Heart right ventricle (tissue), 16 donors: ENCODE measurements at regions not wholly inside any gene's neighbourhood (a gene's known extent, or its start where the extent isn't known, plus 50 kb on each side); places are given as distances from the start of the nearest gene placed in this dataset.
A peak's percentile ranks its signal among the peaks of the same experiment; 100 is the strongest.
"Not testable (repeated sequence)": the region's sequence is repeated elsewhere in the genome, so short reads cannot be mapped to it uniquely, and the experiment has no call there.

Source experiments
- ATAC-seq, 8 donors: fragments of 200-7000 bp; cut with Tn5 transposase; one replicate each; pipeline ENCODE4 v1.9.1; 2020; ENCODE audit warnings: mild to moderate bottlenecking in 8 of 8, moderate library complexity in 8 of 8, moderate number of reproducible peaks in 1 of 8
- DNase-seq, 2 donors: peaks; one replicate each; pipeline ENCODE4 v3.0.0-alpha.2; 2020
- H3K27ac ChIP-seq, 10 donors: fragments of 200-600 bp; sonication (generic) in 2 of 10; one replicate each; pipeline versions ENCODE4 v1.5.0 to v1.8.0; 2020 to 2022; ENCODE audit warnings: mild to moderate bottlenecking in 3 of 10
- H3K27me3 ChIP-seq, 7 donors: fragments of 200-600 bp; one replicate each; pipeline ENCODE4 v1.8.0; 2021 to 2022; ENCODE audit warnings: mild to moderate bottlenecking in 2 of 7
- H3K36me3 ChIP-seq, 9 donors: fragments of 200-600 bp; sonication (generic) in 1 of 9; one replicate each; pipeline versions ENCODE4 v1.5.0 to v1.8.0; 2020 to 2022; ENCODE audit warnings: mild to moderate bottlenecking in 2 of 9
- H3K4me1 ChIP-seq, 9 donors: fragments of 200-600 bp; sonication (generic) in 1 of 9; one replicate each; pipeline versions ENCODE4 v1.5.0 to v1.8.0; 2020 to 2022; ENCODE audit warnings: mild to moderate bottlenecking in 4 of 9
- H3K4me3 ChIP-seq, 10 donors: fragments of 200-600 bp; sonication (generic) in 2 of 10; one replicate each; pipeline versions ENCODE4 v1.5.0 to v1.8.0; 2020 to 2022; ENCODE audit warnings: mild to moderate bottlenecking in 7 of 10, moderate library complexity in 2 of 10
- H3K9me3 ChIP-seq, 11 donors: fragments of 200-600 bp in 10 of 11; sonication (generic) in 2 of 11; one replicate each; pipeline versions ENCODE4 v1.5.0 to v1.8.0; 2013 to 2022; ENCODE audit warnings: mild to moderate bottlenecking in 2 of 11, control low read depth in 1 of 11, moderate library complexity in 1 of 11
- WGBS, 2 donors: extraction: QIAGEN DNeasy Blood & Tissue Kit; methylation state at CpG; one replicate each; pipeline ENCODE4 v1.1.7; 2013; ENCODE audit warnings: inconsistent platforms in 1 of 2; 5-methylcytosine and 5-hydroxymethylcytosine counted together
- intact Hi-C, 10 donors: fragments of 100-400 bp; cut with DNase I; formaldehyde crosslinking; loops; one replicate each; pipeline versions ENCODE4 v1.11.1 to v1.14.2; 2022
- TF ChIP-seq, protein P1 (sequence below), 9 donors: fragments of 200-600 bp; sonication (generic) in 2 of 9; IDR thresholded peaks; one replicate each; pipeline versions ENCODE4 v1.5.0 to v1.8.0; 2021 to 2022; ENCODE audit warnings: antibody characterized with exemption in 9 of 9, mild to moderate bottlenecking in 5 of 9, moderate library complexity in 1 of 9
- donor health status: Arrhythmogenic right ventricular cardiomyopathy.
- donor health status: ischemic (EF 13 %, LVEDD 7.1; RV severe dilation, severe dysfunction).
- donor health status: healthy with polysubstance abuse.
- donor health status: DM: no; HTN: yes; CAD: no.
- donor health status: DM: no; HTN: no; CAD: no.
- donor health status: ischemic (EF 25% LVEDD 6.9; RV normal size, moderate dysfunction).
- donor health status: ischemic (EF 25% LVEDD 5.7; RV mildly dilated, moderate dysfunction).
- donor health status: healthy.
- donor health status: DM: yes; HTN: yes; CAD: no.
- donor health status: Ischemic cardiomyopathy.
- donor health status: ischemic (EF 35%, LVEDD 5.7; RV mildly dilated, moderate dysfunction).
- donor health status: nonischemic (EF 11% LVEDD 7.7; RV severe dilation, severe dysfunction).
- donor health status: DM: yes; HTN: yes; CAD: no.
- donor health status: PGD.
- donor health status: ischemic (EF 29% LVEDD 5.4; RV normal size, mild dysfunction).
- donor health status: nonischemic (EF 23%, LVEDD 6.1; RV moderate dilation, normal function).

DNA sequence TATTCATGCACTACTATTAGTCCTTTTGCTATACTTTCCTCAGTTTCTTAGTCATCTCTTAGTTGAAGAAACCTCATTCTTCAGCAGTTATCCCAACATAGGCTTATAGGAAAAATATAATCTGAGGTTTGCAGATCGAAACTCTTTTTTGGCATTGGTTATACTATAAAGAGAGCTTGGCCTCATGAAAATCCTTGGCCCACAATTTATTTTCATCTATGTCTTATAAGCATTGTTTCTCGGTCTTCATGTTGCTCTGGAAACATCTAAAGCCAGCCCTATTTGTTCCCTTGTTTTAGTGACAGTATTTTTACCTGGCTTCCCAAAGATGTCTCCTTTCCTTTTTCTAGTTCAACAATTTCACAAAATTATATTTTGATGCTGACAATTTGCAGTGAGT is 345.1 kb upstream of the PRKCQ start:
- no peaks in the 10 kb centered on the region for H3K36me3 ChIP-seq

DNA sequence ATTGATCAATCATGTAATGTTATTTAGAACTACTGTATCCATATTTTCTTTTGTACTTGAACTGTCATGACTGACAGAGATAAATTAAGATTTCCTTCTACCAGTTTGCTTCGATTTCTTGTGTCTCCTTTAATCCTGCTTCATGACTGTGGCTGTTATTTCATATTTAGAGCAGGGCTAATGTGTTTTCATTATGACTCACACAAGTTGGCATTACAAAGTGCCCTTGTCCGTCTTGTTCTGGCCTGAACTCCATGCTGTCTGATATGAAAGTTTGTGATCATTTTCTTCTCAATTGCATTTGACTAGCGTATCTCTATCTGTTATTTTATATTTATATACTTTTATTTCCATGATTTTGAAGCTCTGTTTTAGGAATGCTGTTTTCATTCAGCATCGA is 344.1 kb upstream of the PRKCQ start:
- no peaks in the 10 kb centered on the region for H3K36me3 ChIP-seq
- peaks cover 0 to 48% (median 5%) of the 10 kb centered on the region in 9 donors for H3K4me1 ChIP-seq
- no peak overlapping the region for H3K4me3 ChIP-seq
- TF ChIP-seq, protein P1, sequence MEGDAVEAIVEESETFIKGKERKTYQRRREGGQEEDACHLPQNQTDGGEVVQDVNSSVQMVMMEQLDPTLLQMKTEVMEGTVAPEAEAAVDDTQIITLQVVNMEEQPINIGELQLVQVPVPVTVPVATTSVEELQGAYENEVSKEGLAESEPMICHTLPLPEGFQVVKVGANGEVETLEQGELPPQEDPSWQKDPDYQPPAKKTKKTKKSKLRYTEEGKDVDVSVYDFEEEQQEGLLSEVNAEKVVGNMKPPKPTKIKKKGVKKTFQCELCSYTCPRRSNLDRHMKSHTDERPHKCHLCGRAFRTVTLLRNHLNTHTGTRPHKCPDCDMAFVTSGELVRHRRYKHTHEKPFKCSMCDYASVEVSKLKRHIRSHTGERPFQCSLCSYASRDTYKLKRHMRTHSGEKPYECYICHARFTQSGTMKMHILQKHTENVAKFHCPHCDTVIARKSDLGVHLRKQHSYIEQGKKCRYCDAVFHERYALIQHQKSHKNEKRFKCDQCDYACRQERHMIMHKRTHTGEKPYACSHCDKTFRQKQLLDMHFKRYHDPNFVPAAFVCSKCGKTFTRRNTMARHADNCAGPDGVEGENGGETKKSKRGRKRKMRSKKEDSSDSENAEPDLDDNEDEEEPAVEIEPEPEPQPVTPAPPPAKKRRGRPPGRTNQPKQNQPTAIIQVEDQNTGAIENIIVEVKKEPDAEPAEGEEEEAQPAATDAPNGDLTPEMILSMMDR (IDR thresholded peaks at IDR 0.05) = no peak
- intact Hi-C loops = loop anchor here in 7 of 10 donors (5.0 to 10.0 kb wide), 5 partner anchors 191 to 493 kb away; partner anchors contain the start of gene SFMBT2 (in 4 of the 7)
- ATAC-seq (peak in 3 of 8 donors; percentile 77 to 89 (median 83)), DNase-seq (no peak)
- WGBS, 2 donors = 47 to 67% methylated on average over 4 of the region's 4 CpGs
- H3K27me3 ChIP-seq = peaks cover 0 to 3% (median 0%) of the 10 kb centered on the region in 7 donors
- peak overlapping the region in 3 of 10 donors; percentile 10 to 49 (median 48) for H3K27ac ChIP-seq
- H3K9me3 ChIP-seq = no peaks in the 10 kb centered on the region

More for the DNA sequence above, 345.1 kb upstream of the PRKCQ start:
- H3K4me1 ChIP-seq = peaks cover 0 to 55% (median 5%) of the 10 kb centered on the region in 9 donors
- H3K4me3 ChIP-seq = no peak overlapping the region
- TF ChIP-seq, protein P1 (IDR thresholded peaks at IDR 0.05) = no peak
- no peaks in the 10 kb centered on the region for H3K9me3 ChIP-seq
- ATAC-seq (no peak), DNase-seq (no peak)
- no peaks in the 10 kb centered on the region for H3K27me3 ChIP-seq
- intact Hi-C loops = loop anchor here in 3 of 10 donors (10.0 kb wide), 2 partner anchors 190 to 330 kb away; no protein-coding TSS in a partner anchor
- H3K27ac ChIP-seq = no peak overlapping the region
- WGBS, 2 donors = 78 to 85% methylated on average over 2 of the region's 2 CpGs

DNA sequence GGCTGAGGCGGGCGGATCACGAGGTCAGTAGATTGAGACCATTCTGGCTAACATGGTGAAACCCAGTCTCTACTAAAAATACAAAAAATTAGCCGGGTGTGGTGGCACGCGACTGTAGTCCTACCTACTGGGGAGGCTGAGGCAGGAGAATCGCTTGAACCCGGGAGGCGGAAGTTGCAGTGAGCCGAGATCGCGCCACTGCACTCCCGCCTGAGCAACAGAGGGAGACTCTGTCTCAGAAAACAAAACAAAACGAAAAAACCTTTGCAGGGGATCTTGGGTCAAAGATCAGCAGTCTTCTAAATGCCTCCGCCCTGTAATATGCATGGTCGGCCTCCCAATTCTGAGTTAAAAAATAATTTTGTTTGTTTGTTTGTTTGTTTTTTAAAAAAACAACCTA is 340.9 kb upstream of the PRKCQ start:
- H3K9me3 ChIP-seq, H3K27ac ChIP-seq, H3K27me3 ChIP-seq, H3K4me3 ChIP-seq, DNase-seq, ATAC-seq, H3K36me3 ChIP-seq: not testable (repeated sequence)
- peaks cover 0 to 16% (median 5%) of the 10 kb centered on the region in 9 donors for H3K4me1 ChIP-seq
- intact Hi-C loops = loop anchor here in 7 of 10 donors (5.0 to 10.0 kb wide), 5 partner anchors 194 to 496 kb away; partner anchors contain the start of gene SFMBT2 (in 4 of the 7)
- WGBS, 2 donors = 91 to 93% methylated on average over 15 to 16 of the region's 16 CpGs

DNA sequence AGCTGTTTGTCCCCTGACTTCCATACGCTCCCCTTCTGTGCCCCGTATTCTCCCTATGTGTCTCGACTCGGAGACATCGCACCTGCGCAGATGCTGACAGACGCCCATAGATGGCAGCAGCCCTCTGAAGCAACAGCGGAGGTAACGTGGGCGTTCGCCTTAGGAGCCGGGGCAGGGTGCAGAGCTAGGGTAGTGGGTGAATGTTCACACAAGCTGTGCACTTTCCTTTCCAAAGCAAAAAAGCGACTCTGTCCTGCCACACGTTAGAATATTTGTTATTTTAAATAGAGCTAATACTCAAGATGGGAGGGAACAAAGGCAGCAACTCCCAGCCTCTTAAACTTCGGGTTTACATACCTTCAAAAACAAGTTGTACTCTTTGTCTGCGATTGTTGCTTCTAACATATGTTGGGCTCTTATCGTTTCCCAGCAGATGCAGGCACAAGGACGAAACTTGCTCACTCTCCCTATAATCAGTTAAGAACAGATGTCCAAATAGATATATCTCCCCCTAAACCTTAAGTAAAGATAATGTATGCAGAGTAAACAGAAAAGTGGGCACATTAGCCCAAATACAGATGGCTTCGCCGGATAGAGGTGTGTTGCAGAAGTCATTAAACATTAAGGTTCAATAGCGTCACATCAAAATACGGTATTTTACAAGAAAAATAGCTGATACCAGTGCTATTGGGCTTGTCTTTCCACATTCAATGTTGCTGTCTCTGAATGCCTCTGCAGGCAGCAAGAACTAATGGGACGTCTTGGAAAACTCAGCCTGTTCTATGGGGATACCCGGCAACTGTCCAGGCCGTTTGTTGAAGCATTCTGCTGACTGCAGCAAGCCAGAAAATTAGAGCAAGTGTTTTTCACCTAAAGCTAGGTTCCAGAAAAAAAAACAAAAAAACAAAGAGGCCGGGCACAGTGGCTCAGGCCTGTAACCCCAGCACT is 340.3 kb upstream of the PRKCQ start:
- peak; percentile 83 to 95 (median 90) for ATAC-seq
- H3K36me3 ChIP-seq = no peaks in the 10 kb centered on the region
- peak; percentile 59 to 62 for DNase-seq
- TF ChIP-seq, protein P1 (IDR thresholded peaks at IDR 0.05) = peak; percentile 28 to 75 (median 65)
- H3K4me3 ChIP-seq = no peak overlapping the region
- WGBS, 2 donors = 28 to 32% methylated on average over 26 of the region's 26 CpGs
- H3K9me3 ChIP-seq = no peaks in the 10 kb centered on the region
- H3K27ac ChIP-seq = peak overlapping the region in 1 of 10 donors; percentile 9
- intact Hi-C loops = loop anchor here in 7 of 10 donors (5.0 to 10.0 kb wide), 5 partner anchors 194 to 497 kb away; partner anchors contain the start of gene SFMBT2 (in 4 of the 7)
- peaks cover 0 to 3% (median 0%) of the 10 kb centered on the region in 7 donors for H3K27me3 ChIP-seq
- H3K4me1 ChIP-seq = peaks cover 0 to 15% (median 5%) of the 10 kb centered on the region in 9 donors
